ENCODE measurements at regions not wholly inside any gene's neighbourhood (a gene's known extent, or its start where the extent isn't known, plus 50 kb on each side); places are given as distances from the start of the nearest gene placed in this dataset.

GRCh38 chr2:216808805-216809425, 50.9 kb downstream of the TNP1 start:
- DNase-seq (ENCODE audit: low spot score): no peak
- intact Hi-C loops (cut with DNase I): no loop called here

GRCh38 chr2:216807857-216808272, 52.0 kb downstream of the TNP1 start:
- no peak for DNase-seq (ENCODE audit: low spot score)
- intact Hi-C loops (cut with DNase I): no loop called here

- intact Hi-C loops (cut with DNase I): no loop called here
- DNase-seq (ENCODE audit: low spot score): no peak
Measured at GRCh38 chr2:216804357-216805350, 55.2 kb downstream of the TNP1 start.

GRCh38 chr2:216803791-216804190, 56.1 kb downstream of the TNP1 start:
- intact Hi-C loops (cut with DNase I): no loop called here
- DNase-seq (ENCODE audit: low spot score): peak; percentile 87

- DNase-seq (ENCODE audit: low spot score): no peak
- intact Hi-C loops (cut with DNase I): no loop called here
Measured at GRCh38 chr2:216802516-216803215, 57.2 kb downstream of the TNP1 start.

GRCh38 chr2:216800836-216801235, 59.0 kb downstream of the TNP1 start:
- intact Hi-C loops (cut with DNase I): no loop called here
- no peak for DNase-seq (ENCODE audit: low spot score)

- intact Hi-C loops (cut with DNase I): loop anchor here (10.0 kb wide), 1 partner anchor 175 kb away; no protein-coding TSS in a partner anchor
- no peak for DNase-seq (ENCODE audit: low spot score)
Measured at GRCh38 chr2:216799873-216800431, 59.9 kb downstream of the TNP1 start.

- intact Hi-C loops (cut with DNase I): loop anchor here (10.0 kb wide), 1 partner anchor 179 kb away; no protein-coding TSS in a partner anchor
- no peak for DNase-seq (ENCODE audit: low spot score)
Measured at GRCh38 chr2:216796115-216796840, 63.6 kb downstream of the TNP1 start.

- intact Hi-C loops (cut with DNase I): loop anchor here (10.0 kb wide), 1 partner anchor 181 kb away; no protein-coding TSS in a partner anchor
- no peak for DNase-seq (ENCODE audit: low spot score)
Measured at GRCh38 chr2:216793386-216793785, 66.5 kb downstream of the TNP1 start.

- intact Hi-C loops (cut with DNase I): loop anchor here (10.0 kb wide), 1 partner anchor 182 kb away; no protein-coding TSS in a partner anchor
- DNase-seq (ENCODE audit: low spot score): no peak
Measured at GRCh38 chr2:216792222-216793021, 67.4 kb downstream of the TNP1 start.

- intact Hi-C loops (cut with DNase I): loop anchor here (10.0 kb wide), 1 partner anchor 183 kb away; no protein-coding TSS in a partner anchor
- DNase-seq (ENCODE audit: low spot score): no peak
Measured at GRCh38 chr2:216791303-216791702, 68.6 kb downstream of the TNP1 start.

- no peak for DNase-seq (ENCODE audit: low spot score)
Measured at GRCh38 chr2:216789081-216789480, 70.8 kb downstream of the TNP1 start.

GRCh38 chr2:216787851-216788540, 71.9 kb downstream of the TNP1 start:
- intact Hi-C loops (cut with DNase I): no loop called here
- no peak for DNase-seq (ENCODE audit: low spot score)

More at GRCh38 chr2:216789081-216789480, 70.8 kb downstream of the TNP1 start:
- intact Hi-C loops (cut with DNase I): no loop called here

- intact Hi-C loops (cut with DNase I): no loop called here
- DNase-seq (ENCODE audit: low spot score): no peak
Measured at GRCh38 chr2:216786676-216787075, 73.2 kb downstream of the TNP1 start.

GRCh38 chr2:216784456-216784855, 75.4 kb downstream of the TNP1 start:
- DNase-seq (ENCODE audit: low spot score): no peak
- intact Hi-C loops (cut with DNase I): no loop called here

GRCh38 chr2:216781709-216782108, 78.2 kb downstream of the TNP1 start:
- intact Hi-C loops (cut with DNase I): no loop called here
- DNase-seq (ENCODE audit: low spot score): no peak

GRCh38 chr2:216780843-216781242, 79.0 kb downstream of the TNP1 start:
- DNase-seq (ENCODE audit: low spot score): no peak
- intact Hi-C loops (cut with DNase I): no loop called here
